ENCODE measurements at regions not wholly inside any gene's neighbourhood (a gene's known extent, or its start where the extent isn't known, plus 50 kb on each side); places are given as distances from the start of the nearest gene placed in this dataset.

DNA sequence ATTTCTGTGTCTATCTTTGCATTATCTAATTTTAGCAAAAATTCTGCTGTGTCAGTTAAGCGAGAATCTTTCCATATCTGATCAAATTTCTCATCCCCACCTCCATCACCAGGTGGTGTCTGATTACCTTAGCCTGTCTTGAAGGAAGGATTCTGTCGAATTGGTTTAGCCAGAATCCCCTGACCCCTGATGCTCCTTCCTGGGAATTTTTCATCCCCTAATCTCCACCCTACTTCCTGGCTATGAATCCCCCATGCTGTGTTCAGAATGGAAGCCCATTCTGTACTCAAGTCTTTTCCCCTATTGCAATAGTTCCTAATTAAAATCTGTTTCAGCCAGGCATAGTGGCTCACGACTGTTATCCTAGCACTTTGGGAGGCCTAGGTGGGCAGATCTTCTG lies 216.1 kb downstream of the SKIDA1 start (continued):
- TF ChIP-seq, protein P1, sequence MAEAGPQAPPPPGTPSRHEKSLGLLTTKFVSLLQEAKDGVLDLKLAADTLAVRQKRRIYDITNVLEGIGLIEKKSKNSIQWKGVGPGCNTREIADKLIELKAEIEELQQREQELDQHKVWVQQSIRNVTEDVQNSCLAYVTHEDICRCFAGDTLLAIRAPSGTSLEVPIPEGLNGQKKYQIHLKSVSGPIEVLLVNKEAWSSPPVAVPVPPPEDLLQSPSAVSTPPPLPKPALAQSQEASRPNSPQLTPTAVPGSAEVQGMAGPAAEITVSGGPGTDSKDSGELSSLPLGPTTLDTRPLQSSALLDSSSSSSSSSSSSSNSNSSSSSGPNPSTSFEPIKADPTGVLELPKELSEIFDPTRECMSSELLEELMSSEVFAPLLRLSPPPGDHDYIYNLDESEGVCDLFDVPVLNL (IDR thresholded peaks at IDR 0.05; ENCODE audit: low read depth, low read length): no peak
- TF ChIP-seq, protein P2, sequence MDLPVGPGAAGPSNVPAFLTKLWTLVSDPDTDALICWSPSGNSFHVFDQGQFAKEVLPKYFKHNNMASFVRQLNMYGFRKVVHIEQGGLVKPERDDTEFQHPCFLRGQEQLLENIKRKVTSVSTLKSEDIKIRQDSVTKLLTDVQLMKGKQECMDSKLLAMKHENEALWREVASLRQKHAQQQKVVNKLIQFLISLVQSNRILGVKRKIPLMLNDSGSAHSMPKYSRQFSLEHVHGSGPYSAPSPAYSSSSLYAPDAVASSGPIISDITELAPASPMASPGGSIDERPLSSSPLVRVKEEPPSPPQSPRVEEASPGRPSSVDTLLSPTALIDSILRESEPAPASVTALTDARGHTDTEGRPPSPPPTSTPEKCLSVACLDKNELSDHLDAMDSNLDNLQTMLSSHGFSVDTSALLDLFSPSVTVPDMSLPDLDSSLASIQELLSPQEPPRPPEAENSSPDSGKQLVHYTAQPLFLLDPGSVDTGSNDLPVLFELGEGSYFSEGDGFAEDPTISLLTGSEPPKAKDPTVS (IDR thresholded peaks at IDR 0.05; ENCODE audit: low read depth, low read length): no peak

DNA sequence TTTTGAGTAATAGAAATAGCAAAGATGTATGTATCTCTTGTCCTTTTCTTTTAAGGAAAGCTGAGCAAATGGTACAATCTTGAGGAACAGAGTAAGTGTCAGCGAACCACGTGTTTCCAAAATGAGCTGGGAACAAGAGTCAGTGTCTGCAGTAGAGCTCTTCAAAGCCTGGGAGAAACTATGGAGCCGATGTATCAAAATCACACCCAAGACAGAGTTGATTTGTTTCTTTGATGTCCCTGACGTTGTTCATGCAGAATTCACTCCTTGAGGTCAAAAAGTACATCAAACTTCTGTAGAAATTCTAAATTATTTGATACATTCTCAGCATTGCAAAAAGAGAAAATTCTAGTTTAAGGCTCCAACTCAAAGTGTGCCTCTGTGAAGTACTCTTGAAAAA lies 216.5 kb downstream of the SKIDA1 start:
- BruUV-seq (replicated peaks): no TSS peak
- Histone ChIP-seq H3K9me3 (replicated peaks; ENCODE audit: control insufficient read depth, insufficient read depth, low read length) (no peaks in the 10 kb centered on the region), H3K27me3 (replicated peaks in 1 of 2; ENCODE audit: control insufficient read depth in 2 of 2, insufficient read depth in 2 of 2, low read length in 1 of 2) (no peaks in the 10 kb centered on the region), H4K20me1 (ENCODE audit: control insufficient read depth, insufficient read depth) (no peaks in the 10 kb centered on the region), H3K36me3 (ENCODE audit: control insufficient read depth in 2 of 2, insufficient read depth in 2 of 2, low read length in 1 of 2) (no peaks in the 10 kb centered on the region), H3K4me1 (ENCODE audit: control insufficient read depth, insufficient read depth, low read length) (peaks cover 1% of the 10 kb centered on the region), H3K4me3 (no peak overlapping the region), H3K79me2 (ENCODE audit: control insufficient read depth, insufficient read depth, low read length) (no peaks in the 10 kb centered on the region), H3K4me2 (ENCODE audit: control insufficient read depth, insufficient read depth) (no peak overlapping the region), H3K27ac (ENCODE audit: control insufficient read depth, insufficient read depth) (no peak overlapping the region), H3K9ac (ENCODE audit: control insufficient read depth, insufficient read depth, low read length) (no peak overlapping the region), H2AFZ (ENCODE audit: control insufficient read depth, low read depth, low read length) (no peak overlapping the region)
- RAD21 ChIA-PET (ENCODE audit: unreplicated experiment): interaction anchor here (0.7 kb wide), 1 partner anchor 80 kb away, joined by 3 read pairs; no protein-coding TSS in a partner anchor
- in situ Hi-C loops (cut with MboI): no loop called here
- no peak for ATAC-seq
- POLR2A ChIA-PET: no interaction called here
- SMC1A ChIA-PET (ENCODE audit: uncharacterized antibody, unreplicated experiment): interaction anchor here (1.0 kb wide), 1 partner anchor 37 kb away, joined by 3 read pairs; no protein-coding TSS in a partner anchor
- CTCF ChIA-PET: interaction anchor here (0.6 kb wide), 1 partner anchor 23 kb away, joined by 3 read pairs; no protein-coding TSS in a partner anchor
- no peak for FAIRE-seq
- intact Hi-C loops (cut with micrococcal nuclease; ENCODE audit: unreplicated experiment): no loop called here
- 37% methylated on average over 4 of the region's 4 CpGs for WGBS (ENCODE audit: insufficient coverage, insufficient replicate concordance, low lambda C conversion rate, missing lambda C conversion rate)
- DNase-seq (ENCODE audit: low read depth, low spot score): no peak
- no peak for TF ChIP-seq ATF7 (IDR thresholded peaks at IDR 0.05; ENCODE audit: low read depth)
- no peak for TF ChIP-seq ZNF384 (IDR thresholded peaks at IDR 0.05; ENCODE audit: borderline replicate concordance, low read depth, low read length)
- no peak for TF ChIP-seq HDAC2 (IDR thresholded peaks at IDR 0.05)
- no peak for TF ChIP-seq ZNF274 (IDR thresholded peaks at IDR 0.05; ENCODE audit: insufficient read depth, insufficient read length)
- TF ChIP-seq BHLHE40 (IDR thresholded peaks at IDR 0.05; ENCODE audit: borderline replicate concordance in 1 of 2, low read depth in 2 of 2, low read length in 1 of 2): no peak
- no peak for TF ChIP-seq RAD21 (IDR thresholded peaks at IDR 0.05; ENCODE audit: insufficient read depth, low read depth, low read length)
- no peak for TF ChIP-seq IKZF1 (conservative IDR thresholded peaks at IDR 0.05)
- TF ChIP-seq, protein P3, sequence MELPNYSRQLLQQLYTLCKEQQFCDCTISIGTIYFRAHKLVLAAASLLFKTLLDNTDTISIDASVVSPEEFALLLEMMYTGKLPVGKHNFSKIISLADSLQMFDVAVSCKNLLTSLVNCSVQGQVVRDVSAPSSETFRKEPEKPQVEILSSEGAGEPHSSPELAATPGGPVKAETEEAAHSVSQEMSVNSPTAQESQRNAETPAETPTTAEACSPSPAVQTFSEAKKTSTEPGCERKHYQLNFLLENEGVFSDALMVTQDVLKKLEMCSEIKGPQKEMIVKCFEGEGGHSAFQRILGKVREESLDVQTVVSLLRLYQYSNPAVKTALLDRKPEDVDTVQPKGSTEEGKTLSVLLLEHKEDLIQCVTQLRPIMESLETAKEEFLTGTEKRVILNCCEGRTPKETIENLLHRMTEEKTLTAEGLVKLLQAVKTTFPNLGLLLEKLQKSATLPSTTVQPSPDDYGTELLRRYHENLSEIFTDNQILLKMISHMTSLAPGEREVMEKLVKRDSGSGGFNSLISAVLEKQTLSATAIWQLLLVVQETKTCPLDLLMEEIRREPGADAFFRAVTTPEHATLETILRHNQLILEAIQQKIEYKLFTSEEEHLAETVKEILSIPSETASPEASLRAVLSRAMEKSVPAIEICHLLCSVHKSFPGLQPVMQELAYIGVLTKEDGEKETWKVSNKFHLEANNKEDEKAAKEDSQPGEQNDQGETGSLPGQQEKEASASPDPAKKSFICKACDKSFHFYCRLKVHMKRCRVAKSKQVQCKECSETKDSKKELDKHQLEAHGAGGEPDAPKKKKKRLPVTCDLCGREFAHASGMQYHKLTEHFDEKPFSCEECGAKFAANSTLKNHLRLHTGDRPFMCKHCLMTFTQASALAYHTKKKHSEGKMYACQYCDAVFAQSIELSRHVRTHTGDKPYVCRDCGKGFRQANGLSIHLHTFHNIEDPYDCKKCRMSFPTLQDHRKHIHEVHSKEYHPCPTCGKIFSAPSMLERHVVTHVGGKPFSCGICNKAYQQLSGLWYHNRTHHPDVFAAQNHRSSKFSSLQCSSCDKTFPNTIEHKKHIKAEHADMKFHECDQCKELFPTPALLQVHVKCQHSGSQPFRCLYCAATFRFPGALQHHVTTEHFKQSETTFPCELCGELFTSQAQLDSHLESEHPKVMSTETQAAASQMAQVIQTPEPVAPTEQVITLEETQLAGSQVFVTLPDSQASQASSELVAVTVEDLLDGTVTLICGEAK (IDR thresholded peaks at IDR 0.05; ENCODE audit: borderline replicate concordance): no peak
- TF ChIP-seq, protein P4, sequence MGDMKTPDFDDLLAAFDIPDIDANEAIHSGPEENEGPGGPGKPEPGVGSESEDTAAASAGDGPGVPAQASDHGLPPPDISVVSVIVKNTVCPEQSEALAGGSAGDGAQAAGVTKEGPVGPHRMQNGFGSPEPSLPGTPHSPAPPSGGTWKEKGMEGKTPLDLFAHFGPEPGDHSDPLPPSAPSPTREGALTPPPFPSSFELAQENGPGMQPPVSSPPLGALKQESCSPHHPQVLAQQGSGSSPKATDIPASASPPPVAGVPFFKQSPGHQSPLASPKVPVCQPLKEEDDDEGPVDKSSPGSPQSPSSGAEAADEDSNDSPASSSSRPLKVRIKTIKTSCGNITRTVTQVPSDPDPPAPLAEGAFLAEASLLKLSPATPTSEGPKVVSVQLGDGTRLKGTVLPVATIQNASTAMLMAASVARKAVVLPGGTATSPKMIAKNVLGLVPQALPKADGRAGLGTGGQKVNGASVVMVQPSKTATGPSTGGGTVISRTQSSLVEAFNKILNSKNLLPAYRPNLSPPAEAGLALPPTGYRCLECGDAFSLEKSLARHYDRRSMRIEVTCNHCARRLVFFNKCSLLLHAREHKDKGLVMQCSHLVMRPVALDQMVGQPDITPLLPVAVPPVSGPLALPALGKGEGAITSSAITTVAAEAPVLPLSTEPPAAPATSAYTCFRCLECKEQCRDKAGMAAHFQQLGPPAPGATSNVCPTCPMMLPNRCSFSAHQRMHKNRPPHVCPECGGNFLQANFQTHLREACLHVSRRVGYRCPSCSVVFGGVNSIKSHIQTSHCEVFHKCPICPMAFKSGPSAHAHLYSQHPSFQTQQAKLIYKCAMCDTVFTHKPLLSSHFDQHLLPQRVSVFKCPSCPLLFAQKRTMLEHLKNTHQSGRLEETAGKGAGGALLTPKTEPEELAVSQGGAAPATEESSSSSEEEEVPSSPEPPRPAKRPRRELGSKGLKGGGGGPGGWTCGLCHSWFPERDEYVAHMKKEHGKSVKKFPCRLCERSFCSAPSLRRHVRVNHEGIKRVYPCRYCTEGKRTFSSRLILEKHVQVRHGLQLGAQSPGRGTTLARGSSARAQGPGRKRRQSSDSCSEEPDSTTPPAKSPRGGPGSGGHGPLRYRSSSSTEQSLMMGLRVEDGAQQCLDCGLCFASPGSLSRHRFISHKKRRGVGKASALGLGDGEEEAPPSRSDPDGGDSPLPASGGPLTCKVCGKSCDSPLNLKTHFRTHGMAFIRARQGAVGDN (IDR thresholded peaks at IDR 0.05): no peak
- TF ChIP-seq SIN3A (IDR thresholded peaks at IDR 0.05; ENCODE audit: low read depth, low read length): no peak
- TF ChIP-seq POU2F2 (IDR thresholded peaks at IDR 0.05; ENCODE audit: borderline replicate concordance, low read depth, low read length): no peak
